Gastrocnemius medialis (tissue), 4 donors: ENCODE measurements at regions not wholly inside any gene's neighbourhood (a gene's known extent, or its start where the extent isn't known, plus 50 kb on each side); places are given as distances from the start of the nearest gene placed in this dataset.

Source experiments
- ATAC-seq, 2 donors: fragments of 150-250 bp; one replicate each; pipeline ENCODE4 v1.9.1; 2016
- DNase-seq, 2 donors: peaks; one replicate each; pipeline ENCODE4 v3.0.0-alpha.2; 2019
- H3K27ac ChIP-seq, 4 donors: fragments of 200-600 bp; sonication (generic); 1 replicate in 1 of 4; 2 replicates in 3 of 4; pipeline ENCODE4 v1.5.1; 2016 to 2018; ENCODE audit warnings: mild to moderate bottlenecking in 2 of 4, moderate library complexity in 1 of 4
- H3K27me3 ChIP-seq, 3 donors: fragments of 200-600 bp; sonication (generic) in 2 of 3; 1 replicate in 1 of 3; 2 replicates in 2 of 3; pipeline versions ENCODE4 v1.5.1 to v1.6.0; 2016 to 2019; ENCODE audit warnings: mild to moderate bottlenecking in 1 of 3, moderate library complexity in 1 of 3
- H3K36me3 ChIP-seq, 2 donors: fragments of 200-600 bp; sonication (generic) in 1 of 2; one replicate each; pipeline ENCODE4 v1.5.1; 2017 to 2018
- H3K4me1 ChIP-seq, 2 donors: fragments of 200-600 bp; sonication (generic) in 1 of 2; one replicate each; pipeline ENCODE4 v1.5.1; 2016 to 2017; ENCODE audit warnings: mild to moderate bottlenecking in 2 of 2
- H3K4me3 ChIP-seq, 4 donors: fragments of 200-600 bp; sonication (generic) in 3 of 4; 1 replicate in 1 of 4; 2 replicates in 3 of 4; pipeline ENCODE4 v1.5.1; 2016 to 2019; ENCODE audit warnings: mild to moderate bottlenecking in 2 of 4
- H3K9me3 ChIP-seq, 3 donors: fragments of 200-600 bp; sonication (generic) in 2 of 3; 1 replicate in 1 of 3; 2 replicates in 2 of 3; pipeline ENCODE4 v1.5.1; 2016 to 2019
- CTCF ChIP-seq, 5 experiments: fragments of 450-650 bp in 3 of 5; fragments of 200-600 bp in 2 of 5; sonication (generic) in 2 of 5; IDR thresholded peaks in 4 of 5; conservative IDR thresholded peaks in 1 of 5; 1 replicate in 4 of 5; 2 replicates in 1 of 5; pipeline ENCODE4 v1.5.1; 2016 to 2019; ENCODE audit warnings: antibody characterized with exemption in 5 of 5, mild to moderate bottlenecking in 3 of 5, moderate library complexity in 3 of 5
- POLR2A ChIP-seq, 2 donors: fragments of 450-650 bp; IDR thresholded peaks; one replicate each; pipeline ENCODE4 v1.6.1; 2017; ENCODE audit warnings: antibody characterized with exemption in 2 of 2, mild to moderate bottlenecking in 2 of 2, moderate library complexity in 2 of 2
- in situ Hi-C, 4 donors: fragments of 200-750 bp; cut with MboI; loops; one replicate each; pipeline versions ENCODE4 v1.15.0 to v1.8.0; 2017; ENCODE audit warnings: low sequenced_read_pairs in 4 of 4
- intact Hi-C: fragments of 100-400 bp; cut with DNase I; formaldehyde crosslinking; loops from one replicate; pipeline ENCODE4 v1.15.1; 2023; ENCODE audit warnings: low total_unique reads

GRCh38 chr3:6654670-6655069 lies 206.2 kb upstream of the GRM7 start:
- intact Hi-C loops (no loop called here), in situ Hi-C loops (no loop called here)
- Histone ChIP-seq H3K27ac (no peak overlapping the region), H3K27me3 (no peaks in the 10 kb centered on the region), H3K9me3 (no peaks in the 10 kb centered on the region), H3K36me3 (no peaks in the 10 kb centered on the region), H3K4me1 (no peaks in the 10 kb centered on the region), H3K4me3 (no peak overlapping the region)
- DNase-seq (no peak), ATAC-seq (no peak)
- TF ChIP-seq POLR2A (IDR thresholded peaks at IDR 0.05) (no peak), CTCF (IDR thresholded peaks at IDR 0.05 in 4 of 5, conservative IDR thresholded peaks at IDR 0.05 in 1 of 5) (no peak)

GRCh38 chr3:6655275-6655674 lies 205.6 kb upstream of the GRM7 start:
- Histone ChIP-seq H3K9me3 (no peaks in the 10 kb centered on the region), H3K4me3 (no peak overlapping the region), H3K4me1 (no peaks in the 10 kb centered on the region), H3K27ac (no peak overlapping the region), H3K36me3 (no peaks in the 10 kb centered on the region), H3K27me3 (no peaks in the 10 kb centered on the region)
- intact Hi-C loops (no loop called here), in situ Hi-C loops (no loop called here)
- TF ChIP-seq CTCF (IDR thresholded peaks at IDR 0.05 in 4 of 5, conservative IDR thresholded peaks at IDR 0.05 in 1 of 5) = no peak
- no peak for TF ChIP-seq POLR2A (IDR thresholded peaks at IDR 0.05)
- DNase-seq = no peak
- ATAC-seq = no peak

- no peaks in the 10 kb centered on the region for H3K9me3 ChIP-seq
- DNase-seq = no peak
- H3K4me3 ChIP-seq = no peak overlapping the region
- no peak overlapping the region for H3K27ac ChIP-seq
- in situ Hi-C loops = no loop called here
- no peaks in the 10 kb centered on the region for H3K4me1 ChIP-seq
- intact Hi-C loops = no loop called here
- H3K27me3 ChIP-seq = no peaks in the 10 kb centered on the region
- TF ChIP-seq CTCF (IDR thresholded peaks at IDR 0.05 in 4 of 5, conservative IDR thresholded peaks at IDR 0.05 in 1 of 5) (no peak), POLR2A (IDR thresholded peaks at IDR 0.05) (no peak)
- ATAC-seq = no peak
- no peaks in the 10 kb centered on the region for H3K36me3 ChIP-seq
Observed at GRCh38 chr3:6657591-6657990, 203.3 kb upstream of the GRM7 start.

DNA sequence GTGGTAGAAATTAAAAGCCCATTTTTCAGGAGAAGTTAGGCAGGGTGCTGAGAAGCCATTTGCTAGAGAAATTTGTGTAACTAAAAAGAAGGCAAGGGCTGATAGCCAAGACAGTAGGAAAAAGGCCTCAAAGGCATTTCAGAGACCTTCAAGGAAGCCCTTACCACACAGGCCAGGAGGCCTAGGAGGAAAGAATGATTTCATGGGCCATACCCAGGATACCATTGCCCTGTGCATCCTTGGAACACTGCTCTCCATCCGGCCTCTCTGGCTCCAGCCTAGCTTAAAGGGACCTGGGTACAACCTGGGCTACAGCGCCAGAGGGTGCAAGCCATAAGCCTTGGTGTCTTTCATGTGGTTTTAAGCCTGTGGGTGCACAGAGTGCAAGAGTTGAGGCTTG lies 193.6 kb upstream of the GRM7 start:
- no peak for DNase-seq
- no peak for ATAC-seq
- no peak overlapping the region for H3K4me3 ChIP-seq
- intact Hi-C loops = no loop called here
- no peaks in the 10 kb centered on the region for H3K36me3 ChIP-seq
- TF ChIP-seq CTCF (IDR thresholded peaks at IDR 0.05 in 4 of 5, conservative IDR thresholded peaks at IDR 0.05 in 1 of 5) (no peak), POLR2A (IDR thresholded peaks at IDR 0.05) (no peak)
- H3K9me3 ChIP-seq = no peaks in the 10 kb centered on the region
- no peaks in the 10 kb centered on the region for H3K27me3 ChIP-seq
- no peak overlapping the region for H3K27ac ChIP-seq
- in situ Hi-C loops = no loop called here
- H3K4me1 ChIP-seq = no peaks in the 10 kb centered on the region

DNA sequence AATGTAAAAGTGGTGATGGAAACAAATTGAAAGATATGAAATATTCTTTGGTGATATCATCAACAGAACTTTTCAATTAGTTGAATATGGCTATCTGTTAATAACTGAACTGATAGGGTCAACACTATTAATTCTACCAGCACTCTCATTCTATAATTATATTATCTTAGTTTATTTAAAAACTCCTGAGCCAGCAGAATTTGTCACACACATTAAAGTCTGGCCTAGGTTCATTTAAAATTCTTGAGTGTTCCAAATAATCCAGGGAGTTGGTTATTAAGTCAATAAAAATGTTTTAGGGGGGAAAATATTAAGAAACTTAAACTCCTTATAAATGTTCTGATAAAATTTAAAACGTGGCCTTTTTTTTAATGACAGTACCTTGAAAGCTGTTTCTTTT lies 189.6 kb upstream of the GRM7 start:
- intact Hi-C loops (no loop called here), in situ Hi-C loops (no loop called here)
- Histone ChIP-seq H3K36me3 (no peaks in the 10 kb centered on the region), H3K27ac (no peak overlapping the region), H3K4me3 (no peak overlapping the region), H3K9me3 (no peaks in the 10 kb centered on the region), H3K4me1 (no peaks in the 10 kb centered on the region), H3K27me3 (no peaks in the 10 kb centered on the region)
- ATAC-seq (no peak), DNase-seq (no peak)
- TF ChIP-seq CTCF (IDR thresholded peaks at IDR 0.05 in 4 of 5, conservative IDR thresholded peaks at IDR 0.05 in 1 of 5) (no peak), POLR2A (IDR thresholded peaks at IDR 0.05) (no peak)
